Effector CD8-positive, alpha-beta T cell (primary cell): ENCODE measurements at regions not wholly inside any gene's neighbourhood (a gene's known extent, or its start where the extent isn't known, plus 50 kb on each side); places are given as distances from the start of the nearest gene placed in this dataset.
"Not testable (repeated sequence)": the region's sequence is repeated elsewhere in the genome, so short reads cannot be mapped to it uniquely, and the experiment has no call there.

ENCODE experiments used
- DNase-seq: peaks from one replicate; lab custom pipeline; 2025; lab: John Stamatoyannopoulos, UW

GRCh38 chr5:71907001-71907588 lies 188.0 kb downstream of the CARTPT start:
- no peak for DNase-seq

DNA sequence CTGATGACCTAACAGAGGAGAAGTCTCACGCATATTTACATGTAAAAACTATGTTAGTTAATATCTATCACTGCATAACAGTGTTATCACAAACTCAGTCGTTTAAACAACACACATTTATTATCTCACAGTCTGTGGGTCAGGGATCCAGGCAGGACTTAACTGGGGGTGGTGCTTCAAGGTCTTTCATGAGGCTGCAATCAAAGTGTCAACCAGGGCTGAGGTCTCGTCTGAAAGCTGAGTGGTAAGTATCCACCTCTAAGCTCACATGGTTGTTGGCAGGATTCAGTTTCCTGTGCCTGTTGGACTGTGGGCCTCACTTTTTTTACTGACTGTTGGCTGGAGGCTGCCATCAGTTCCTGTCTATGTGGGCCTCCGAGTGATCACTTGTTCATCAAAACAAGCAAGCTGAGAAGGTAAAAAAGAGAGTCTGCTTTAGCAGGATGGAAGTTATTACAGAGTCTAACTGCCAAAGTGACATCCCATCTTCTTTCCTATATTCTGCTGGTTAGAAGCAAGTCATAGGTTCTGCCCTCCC lies 188.6 kb downstream of the CARTPT start:
- no peak for DNase-seq

GRCh38 chr5:71910741-71911140 lies 191.7 kb downstream of the CARTPT start:
- DNase-seq = no peak

DNA sequence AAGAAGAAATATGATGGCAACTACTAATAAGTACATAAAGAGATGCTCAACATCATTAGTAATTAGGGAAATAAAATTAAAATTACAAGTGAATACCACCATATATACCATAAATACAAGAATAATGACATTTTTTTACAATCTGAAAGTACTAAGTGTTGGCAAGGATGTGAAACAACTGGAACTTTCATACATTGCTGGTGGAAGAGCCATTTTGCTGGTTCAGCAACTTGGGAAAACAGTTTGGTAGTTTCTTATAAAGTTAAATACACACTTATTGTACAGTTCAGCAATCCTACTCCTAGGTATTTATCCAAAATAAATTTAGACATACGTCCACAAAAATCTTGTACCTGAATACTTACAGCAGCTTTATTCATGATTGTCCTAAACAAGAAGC lies 192.9 kb downstream of the CARTPT start:
- DNase-seq = no peak

- no peak for DNase-seq
Observed at GRCh38 chr5:71914281-71914680, 193.0 kb upstream of the MAP1B start.

- DNase-seq = no peak
Observed at GRCh38 chr5:71922584-71923106, 184.6 kb upstream of the MAP1B start.

DNA sequence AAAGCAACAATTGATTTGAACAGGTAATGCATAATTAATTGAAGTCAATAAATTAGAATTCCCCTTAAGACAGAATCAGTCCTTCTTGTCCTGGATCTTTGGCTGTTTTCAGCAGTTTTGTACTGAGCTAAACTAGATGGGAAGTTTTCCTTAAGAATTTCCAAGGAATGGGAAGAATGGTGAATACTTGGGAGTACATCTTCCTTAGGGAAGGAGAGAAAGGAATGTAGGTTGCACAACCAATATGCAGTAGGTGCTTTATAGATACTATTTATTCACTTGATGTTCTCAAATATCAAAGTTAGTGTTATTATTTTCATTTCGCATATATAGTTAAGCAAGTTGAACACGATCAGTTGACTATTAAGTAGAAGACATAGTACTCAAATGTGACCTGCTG lies 183.5 kb upstream of the MAP1B start:
- no peak for DNase-seq

DNA sequence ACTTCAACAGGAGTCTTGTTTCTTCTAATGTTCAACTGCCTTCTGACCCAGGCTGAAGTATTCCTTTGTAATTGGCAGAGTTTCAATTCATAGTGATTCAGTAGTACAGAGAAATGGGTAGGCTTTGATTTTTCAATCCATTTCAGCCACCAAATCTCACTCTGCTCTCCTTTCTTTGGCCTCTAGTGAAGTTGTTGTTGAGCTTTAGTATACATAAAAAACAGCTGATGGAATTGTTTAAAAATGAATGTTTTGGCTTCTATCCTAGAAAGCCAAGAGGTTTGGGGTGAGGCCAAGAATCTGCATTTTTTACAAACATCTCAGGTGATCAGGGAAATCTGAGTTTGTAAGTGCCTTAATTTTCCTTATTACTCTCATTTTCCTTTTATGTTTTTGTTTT lies 182.9 kb upstream of the MAP1B start:
- no peak for DNase-seq

DNA sequence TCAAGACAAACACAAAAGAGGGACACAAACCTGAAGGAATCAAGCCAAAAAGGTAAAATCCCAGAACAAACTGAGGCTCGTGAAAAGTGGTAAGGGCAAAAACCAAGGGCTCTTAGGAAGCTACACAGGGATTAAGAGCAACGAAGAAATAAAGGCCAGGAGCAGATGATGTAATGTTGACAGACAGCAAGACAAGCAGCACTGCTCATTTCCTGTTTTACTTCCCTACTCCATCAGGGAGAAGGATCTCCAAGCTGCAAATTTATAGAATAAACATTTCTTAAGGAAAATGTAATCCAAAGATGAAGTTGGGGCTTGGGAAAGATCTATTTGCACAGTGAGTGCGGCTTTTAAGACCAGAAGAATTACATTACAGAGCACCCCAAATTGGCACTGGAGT lies 182.3 kb upstream of the MAP1B start:
- DNase-seq = no peak

- DNase-seq = no peak
Observed at GRCh38 chr5:71925608-71926091, 181.6 kb upstream of the MAP1B start.

DNA sequence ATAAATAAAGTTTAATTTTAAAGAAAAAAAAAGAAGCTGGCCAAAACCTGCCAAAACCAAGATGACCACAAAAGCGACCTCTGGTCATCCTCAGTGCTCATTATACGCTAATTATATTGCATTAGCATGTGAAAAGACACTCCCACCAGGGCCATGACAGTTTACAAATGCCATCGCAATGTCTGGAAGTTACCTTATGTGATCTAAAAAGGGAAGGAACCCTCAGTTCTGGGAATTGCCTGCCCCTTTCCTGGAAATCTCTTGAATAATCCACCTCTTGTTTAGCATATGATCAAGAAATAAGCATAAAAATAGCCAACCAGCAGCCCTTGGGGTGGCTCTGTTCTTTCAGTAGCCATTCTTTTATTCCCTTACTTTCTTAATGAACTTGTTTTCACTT lies 178.3 kb upstream of the MAP1B start:
- DNase-seq = no peak

DNA sequence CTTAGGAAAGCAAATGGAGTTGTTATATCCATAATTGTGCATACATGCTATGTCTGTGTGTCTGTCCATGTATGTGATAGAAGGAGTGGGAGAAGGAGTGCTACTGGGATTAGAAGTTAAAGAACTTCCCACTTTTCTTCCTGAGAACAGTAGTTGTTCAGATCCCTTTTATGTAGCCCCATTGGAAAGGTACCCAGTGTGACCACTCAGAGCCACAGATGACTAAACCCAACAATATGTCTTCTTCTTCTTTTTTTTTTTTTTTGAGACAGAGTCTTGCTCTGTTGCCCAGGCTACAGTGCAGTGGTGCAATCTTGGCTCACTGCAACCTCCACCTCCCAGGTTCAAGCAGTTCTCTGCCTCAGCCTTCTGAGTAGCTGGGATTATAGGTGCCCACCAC lies 176.7 kb upstream of the MAP1B start:
- DNase-seq = not testable (repeated sequence)

DNA sequence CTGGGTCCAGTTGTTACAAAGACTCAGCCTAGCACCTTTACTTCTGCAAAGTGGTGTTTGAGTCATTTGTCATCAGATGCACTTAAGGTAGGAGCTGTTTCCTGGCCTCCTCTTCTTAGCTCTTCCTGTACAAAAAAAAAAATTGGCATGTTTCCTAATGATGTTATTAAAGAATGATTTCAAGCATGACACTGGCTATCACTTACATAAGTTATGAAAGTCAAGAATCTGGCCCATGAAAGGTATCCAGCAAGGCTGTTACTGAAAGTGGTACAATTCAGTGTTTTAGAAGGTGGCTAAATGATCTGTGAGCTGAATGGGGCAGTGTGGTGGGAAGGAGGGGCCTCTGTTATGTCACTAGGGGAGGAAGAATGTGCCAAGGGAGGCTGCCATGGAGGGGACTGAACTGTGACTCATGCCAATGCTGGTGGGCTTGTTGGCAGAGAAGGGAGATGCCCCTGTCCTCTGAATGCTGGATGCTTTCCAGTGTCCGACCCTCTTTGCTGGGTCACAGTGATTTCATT lies 175.1 kb upstream of the MAP1B start:
- DNase-seq = no peak

DNA sequence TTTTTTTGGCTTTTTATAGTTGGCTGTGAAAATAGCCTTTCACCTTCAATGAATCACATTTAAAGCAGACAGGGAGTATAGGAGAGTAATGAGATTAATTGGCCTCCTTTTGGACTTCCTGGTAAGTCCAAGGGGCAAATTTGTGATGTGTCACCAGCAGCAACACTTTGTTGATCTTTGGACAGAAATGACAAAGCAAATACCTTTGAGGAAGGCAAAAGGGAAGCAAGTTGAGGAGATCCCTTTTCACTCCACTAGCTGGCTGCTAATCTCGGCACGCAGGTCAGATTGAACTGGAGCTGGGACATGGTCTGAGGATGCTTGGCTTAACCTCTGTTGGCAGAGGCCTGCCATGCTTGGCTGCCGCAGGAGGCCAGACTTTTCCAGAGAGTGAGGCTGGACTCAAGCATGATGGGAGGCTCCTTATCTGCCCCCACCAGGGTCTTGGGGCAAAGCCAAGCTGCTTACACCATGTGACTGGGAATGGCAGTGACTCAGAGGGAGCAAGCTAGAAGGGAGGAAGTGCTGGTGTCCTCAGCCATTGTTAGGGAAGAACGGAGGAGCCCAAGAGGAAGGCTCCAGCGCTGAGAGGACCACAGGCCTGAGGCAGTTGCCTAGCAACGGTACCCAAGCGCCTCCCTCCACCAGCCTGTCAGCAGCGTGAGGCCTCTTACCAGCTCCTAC lies 174.5 kb upstream of the MAP1B start:
- no peak for DNase-seq

- DNase-seq = no peak
Observed at GRCh38 chr5:71934322-71934721, 173.0 kb upstream of the MAP1B start.

- no peak for DNase-seq
Observed at GRCh38 chr5:71937921-71938698, 169.2 kb upstream of the MAP1B start.

DNA sequence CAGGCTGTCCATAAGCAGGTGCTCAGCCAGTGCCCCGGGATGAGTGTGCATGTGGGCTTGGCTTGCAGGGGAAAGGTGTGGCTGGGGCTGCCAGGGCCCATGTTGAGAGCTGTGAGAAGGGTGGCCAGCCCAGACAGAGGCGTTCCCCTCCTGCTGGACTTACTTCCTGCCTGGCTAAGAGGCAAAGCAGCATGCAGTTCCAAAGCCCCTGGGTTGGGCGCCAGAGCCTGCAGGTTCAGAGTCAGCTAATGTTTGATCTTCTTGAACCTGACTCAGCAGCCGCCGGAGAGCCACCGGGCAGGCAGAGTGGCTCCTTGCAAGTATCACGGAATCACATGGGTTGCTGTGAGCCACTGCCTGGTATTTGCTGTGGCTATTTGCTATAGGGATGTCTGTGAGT lies 168.4 kb upstream of the MAP1B start:
- no peak for DNase-seq

GRCh38 chr5:71939452-71940230 lies 167.6 kb upstream of the MAP1B start:
- DNase-seq = no peak

GRCh38 chr5:71943874-71944273 lies 163.4 kb upstream of the MAP1B start:
- no peak for DNase-seq

GRCh38 chr5:71945436-71945835 lies 161.8 kb upstream of the MAP1B start:
- no peak for DNase-seq

GRCh38 chr5:71946343-71947030 lies 160.8 kb upstream of the MAP1B start:
- no peak for DNase-seq
